ENCODE measurements at regions not wholly inside any gene's neighbourhood (a gene's known extent, or its start where the extent isn't known, plus 50 kb on each side); places are given as distances from the start of the nearest gene placed in this dataset.
"Not testable (repeated sequence)": the region's sequence is repeated elsewhere in the genome, so short reads cannot be mapped to it uniquely, and the experiment has no call there.

GRCh38 chrX:25762656-25763055 lies 375.5 kb upstream of the MAGEB18 start:
- no peak overlapping the region for H3K27ac ChIP-seq (ENCODE audit: low read length)
- DNase-seq (no peak), ATAC-seq (replicated peaks in 1 of 4) (no peak)
- no peak overlapping the region for H3K4me3 ChIP-seq (ENCODE audit: control insufficient read depth in 1 of 2, extremely low read depth in 1 of 2, low read length in 1 of 2)
- no peaks in the 10 kb centered on the region for H3K27me3 ChIP-seq (replicated peaks in 1 of 2; ENCODE audit: control insufficient read depth in 2 of 2, extremely low read depth in 1 of 2, insufficient read depth in 2 of 2, low read length in 1 of 2)
- CTCF ChIA-PET = no interaction called here
- Mint-ChIP-seq H3K9me3 (peaks cover 0 to 3% (median 0%) of the 10 kb centered on the region in 3 donors), H3K4me1 (no peaks in the 10 kb centered on the region), H3K27ac (no peak overlapping the region), H3K36me3 (no peaks in the 10 kb centered on the region), H3K27me3 (no peaks in the 10 kb centered on the region), H3K4me3 (no peak overlapping the region)
- POLR2A ChIA-PET = no interaction called here
- H3K36me3 ChIP-seq (ENCODE audit: control insufficient read depth in 2 of 2, extremely low read depth in 1 of 2, insufficient read depth in 1 of 2, low read length in 1 of 2) = no peaks in the 10 kb centered on the region
- no peaks in the 10 kb centered on the region for H3K4me1 ChIP-seq (ENCODE audit: control insufficient read depth in 1 of 2, extremely low read depth in 1 of 2, insufficient read depth in 2 of 2, low read length in 2 of 2)
- WGBS (ENCODE audit: insufficient coverage) = no CpG with 5 or more reads among the region's 2 CpGs
- no peaks in the 10 kb centered on the region for H3K9me3 ChIP-seq

GRCh38 chrX:25771853-25772252 lies 366.3 kb upstream of the MAGEB18 start:
- H3K9me3 Mint-ChIP-seq; ATAC-seq (replicated peaks in 1 of 4); POLR2A ChIA-PET; CTCF ChIA-PET; DNase-seq; H3K36me3 Mint-ChIP-seq; H3K27me3 ChIP-seq (replicated peaks in 1 of 2; ENCODE audit: control insufficient read depth in 2 of 2, extremely low read depth in 1 of 2, insufficient read depth in 2 of 2, low read length in 1 of 2); H3K9me3 ChIP-seq; H3K27ac ChIP-seq (ENCODE audit: low read length); H3K4me1 ChIP-seq (ENCODE audit: control insufficient read depth in 1 of 2, extremely low read depth in 1 of 2, insufficient read depth in 2 of 2, low read length in 2 of 2); H3K4me3 Mint-ChIP-seq; H3K4me1 Mint-ChIP-seq; H3K4me3 ChIP-seq (ENCODE audit: control insufficient read depth in 1 of 2, extremely low read depth in 1 of 2, low read length in 1 of 2); H3K36me3 ChIP-seq (ENCODE audit: control insufficient read depth in 2 of 2, extremely low read depth in 1 of 2, insufficient read depth in 1 of 2, low read length in 1 of 2); H3K27ac Mint-ChIP-seq; H3K27me3 Mint-ChIP-seq: not testable (repeated sequence)
- WGBS (ENCODE audit: insufficient coverage) = 83% methylated on average over 3 of the region's 10 CpGs

GRCh38 chrX:25797796-25798195 lies 340.3 kb upstream of the MAGEB18 start:
- H3K4me1 ChIP-seq (ENCODE audit: control insufficient read depth in 1 of 2, extremely low read depth in 1 of 2, insufficient read depth in 2 of 2, low read length in 2 of 2); ATAC-seq (replicated peaks in 1 of 4); H3K27ac Mint-ChIP-seq; H3K9me3 Mint-ChIP-seq; POLR2A ChIA-PET; H3K27ac ChIP-seq (ENCODE audit: low read length); H3K36me3 Mint-ChIP-seq; H3K4me1 Mint-ChIP-seq; H3K4me3 Mint-ChIP-seq; H3K4me3 ChIP-seq (ENCODE audit: control insufficient read depth in 1 of 2, extremely low read depth in 1 of 2, low read length in 1 of 2); DNase-seq; H3K27me3 ChIP-seq (replicated peaks in 1 of 2; ENCODE audit: control insufficient read depth in 2 of 2, extremely low read depth in 1 of 2, insufficient read depth in 2 of 2, low read length in 1 of 2); H3K36me3 ChIP-seq (ENCODE audit: control insufficient read depth in 2 of 2, extremely low read depth in 1 of 2, insufficient read depth in 1 of 2, low read length in 1 of 2); H3K9me3 ChIP-seq; CTCF ChIA-PET; H3K27me3 Mint-ChIP-seq: not testable (repeated sequence)
- no CpG with 5 or more reads among the region's 7 CpGs for WGBS (ENCODE audit: insufficient coverage)

- no peak for DNase-seq
- Mint-ChIP-seq H3K9me3 (peaks cover 0 to 7% (median 3%) of the 10 kb centered on the region in 3 donors), H3K36me3 (no peaks in the 10 kb centered on the region), H3K4me3 (no peak overlapping the region), H3K27me3 (no peaks in the 10 kb centered on the region), H3K27ac (no peak overlapping the region), H3K4me1 (no peaks in the 10 kb centered on the region)
- POLR2A ChIA-PET = no interaction called here
- CTCF ChIA-PET = no interaction called here
- Histone ChIP-seq H3K9me3 (no peaks in the 10 kb centered on the region), H3K27me3 (replicated peaks in 1 of 2; ENCODE audit: control insufficient read depth in 2 of 2, extremely low read depth in 1 of 2, insufficient read depth in 2 of 2, low read length in 1 of 2) (no peaks in the 10 kb centered on the region), H3K4me3 (ENCODE audit: control insufficient read depth in 1 of 2, extremely low read depth in 1 of 2, low read length in 1 of 2) (no peak overlapping the region), H3K27ac (ENCODE audit: low read length) (no peak overlapping the region), H3K36me3 (ENCODE audit: control insufficient read depth in 2 of 2, extremely low read depth in 1 of 2, insufficient read depth in 1 of 2, low read length in 1 of 2) (no peaks in the 10 kb centered on the region), H3K4me1 (ENCODE audit: control insufficient read depth in 1 of 2, extremely low read depth in 1 of 2, insufficient read depth in 2 of 2, low read length in 2 of 2) (no peaks in the 10 kb centered on the region)
- no peak for ATAC-seq (replicated peaks in 1 of 4)
- 95% methylated on average over 9 of the region's 22 CpGs for WGBS (ENCODE audit: insufficient coverage)
These were observed 332.4 kb upstream of the MAGEB18 start for GRCh38 chrX:25805744-25806143.

GRCh38 chrX:25807022-25807421 lies 331.1 kb upstream of the MAGEB18 start:
- WGBS (ENCODE audit: insufficient coverage) = 40% methylated on average over 2 of the region's 2 CpGs
- no peak for ATAC-seq (replicated peaks in 1 of 4)
- CTCF ChIA-PET = no interaction called here

GRCh38 chrX:25810202-25810601 lies 327.9 kb upstream of the MAGEB18 start:
- no peak overlapping the region for H3K27ac Mint-ChIP-seq
- no peak overlapping the region for H3K4me3 ChIP-seq (ENCODE audit: control insufficient read depth in 1 of 2, extremely low read depth in 1 of 2, low read length in 1 of 2)
- no peaks in the 10 kb centered on the region for H3K36me3 Mint-ChIP-seq
- H3K27ac ChIP-seq (ENCODE audit: low read length) = no peak overlapping the region
- no peak for DNase-seq
- ATAC-seq (replicated peaks in 1 of 4) = no peak
- no peaks in the 10 kb centered on the region for H3K27me3 Mint-ChIP-seq
- H3K9me3 ChIP-seq = no peaks in the 10 kb centered on the region
- H3K27me3 ChIP-seq (replicated peaks in 1 of 2; ENCODE audit: control insufficient read depth in 2 of 2, extremely low read depth in 1 of 2, insufficient read depth in 2 of 2, low read length in 1 of 2) = no peaks in the 10 kb centered on the region
- peaks cover 0 to 7% (median 0%) of the 10 kb centered on the region in 3 donors for H3K9me3 Mint-ChIP-seq
- no CpG with 5 or more reads among the region's 1 CpG for WGBS (ENCODE audit: insufficient coverage)
- no peak overlapping the region for H3K4me3 Mint-ChIP-seq
- no peaks in the 10 kb centered on the region for H3K4me1 Mint-ChIP-seq
- H3K36me3 ChIP-seq (ENCODE audit: control insufficient read depth in 2 of 2, extremely low read depth in 1 of 2, insufficient read depth in 1 of 2, low read length in 1 of 2) = no peaks in the 10 kb centered on the region
- POLR2A ChIA-PET = no interaction called here
- CTCF ChIA-PET = no interaction called here
- no peaks in the 10 kb centered on the region for H3K4me1 ChIP-seq (ENCODE audit: control insufficient read depth in 1 of 2, extremely low read depth in 1 of 2, insufficient read depth in 2 of 2, low read length in 2 of 2)

More at GRCh38 chrX:25807022-25807421, 331.1 kb upstream of the MAGEB18 start:
- Histone ChIP-seq H3K36me3 (ENCODE audit: control insufficient read depth in 2 of 2, extremely low read depth in 1 of 2, insufficient read depth in 1 of 2, low read length in 1 of 2) (no peaks in the 10 kb centered on the region), H3K4me1 (ENCODE audit: control insufficient read depth in 1 of 2, extremely low read depth in 1 of 2, insufficient read depth in 2 of 2, low read length in 2 of 2) (no peaks in the 10 kb centered on the region), H3K27me3 (replicated peaks in 1 of 2; ENCODE audit: control insufficient read depth in 2 of 2, extremely low read depth in 1 of 2, insufficient read depth in 2 of 2, low read length in 1 of 2) (no peaks in the 10 kb centered on the region), H3K4me3 (ENCODE audit: control insufficient read depth in 1 of 2, extremely low read depth in 1 of 2, low read length in 1 of 2) (no peak overlapping the region), H3K27ac (ENCODE audit: low read length) (no peak overlapping the region), H3K9me3 (no peaks in the 10 kb centered on the region)
- no peaks in the 10 kb centered on the region for H3K27me3 Mint-ChIP-seq
- H3K4me3 Mint-ChIP-seq = no peak overlapping the region
- H3K36me3 Mint-ChIP-seq = no peaks in the 10 kb centered on the region
- no peaks in the 10 kb centered on the region for H3K4me1 Mint-ChIP-seq
- peaks cover 0 to 7% (median 3%) of the 10 kb centered on the region in 3 donors for H3K9me3 Mint-ChIP-seq
- H3K27ac Mint-ChIP-seq = no peak overlapping the region
- POLR2A ChIA-PET = no interaction called here
- no peak for DNase-seq

GRCh38 chrX:25819879-25820278 lies 318.3 kb upstream of the MAGEB18 start:
- WGBS (ENCODE audit: insufficient coverage) = no CpG with 5 or more reads among the region's 3 CpGs
- Histone ChIP-seq H3K4me1 (ENCODE audit: control insufficient read depth in 1 of 2, extremely low read depth in 1 of 2, insufficient read depth in 2 of 2, low read length in 2 of 2) (no peaks in the 10 kb centered on the region), H3K27me3 (replicated peaks in 1 of 2; ENCODE audit: control insufficient read depth in 2 of 2, extremely low read depth in 1 of 2, insufficient read depth in 2 of 2, low read length in 1 of 2) (no peaks in the 10 kb centered on the region), H3K4me3 (ENCODE audit: control insufficient read depth in 1 of 2, extremely low read depth in 1 of 2, low read length in 1 of 2) (no peak overlapping the region), H3K36me3 (ENCODE audit: control insufficient read depth in 2 of 2, extremely low read depth in 1 of 2, insufficient read depth in 1 of 2, low read length in 1 of 2) (no peaks in the 10 kb centered on the region), H3K9me3 (no peaks in the 10 kb centered on the region), H3K27ac (ENCODE audit: low read length) (no peak overlapping the region)
- Mint-ChIP-seq H3K27ac (no peak overlapping the region), H3K4me3 (no peak overlapping the region), H3K9me3 (peaks cover 0 to 5% (median 2%) of the 10 kb centered on the region in 3 donors), H3K36me3 (no peaks in the 10 kb centered on the region), H3K27me3 (peaks cover 0 to 3% of the 10 kb centered on the region in 2 donors), H3K4me1 (no peaks in the 10 kb centered on the region)
- no peak for DNase-seq
- POLR2A ChIA-PET = no interaction called here
- CTCF ChIA-PET = no interaction called here
- ATAC-seq (replicated peaks in 1 of 4) = no peak

All from T-cell (primary cell).